Left ventricle myocardium inferior (tissue), 1 donor: ENCODE measurements at regions not wholly inside any gene's neighbourhood (a gene's known extent, or its start where the extent isn't known, plus 50 kb on each side); places are given as distances from the start of the nearest gene placed in this dataset.

Source experiments
- DNase-seq: peaks from one replicate; pipeline ENCODE4 v3.0.0-alpha.2; 2020
- H3K27ac ChIP-seq: fragments of 200-600 bp; replicated peaks from 2 replicates; pipeline ENCODE4 v1.8.0; 2021
- H3K27me3 ChIP-seq: fragments of 200-600 bp; 2 replicates; pipeline ENCODE4 v1.8.0; 2021; ENCODE audit warnings: low read depth
- H3K36me3 ChIP-seq: fragments of 200-600 bp; 2 replicates; pipeline ENCODE4 v1.8.0; 2021
- H3K4me1 ChIP-seq: fragments of 200-600 bp; 2 replicates; pipeline ENCODE4 v1.8.0; 2021
- H3K4me3 ChIP-seq: fragments of 200-600 bp; 2 replicates; pipeline ENCODE4 v1.8.0; 2021; ENCODE audit warnings: mild to moderate bottlenecking, moderate library complexity
- H3K9me3 ChIP-seq: fragments of 200-600 bp; replicated peaks from 2 replicates; pipeline ENCODE4 v1.8.0; 2021
- CTCF ChIP-seq: fragments of 200-600 bp; IDR thresholded peaks from 2 replicates; pipeline ENCODE4 v1.8.0; 2021; ENCODE audit warnings: antibody characterized with exemption, mild to moderate bottlenecking, borderline replicate concordance
- intact Hi-C: fragments of 100-400 bp; cut with micrococcal nuclease; formaldehyde crosslinking; loops from one replicate; pipeline ENCODE4 v1.11.0; 2022
- donor health status: DM: no; HTN: yes; CAD: no; lungs with severe emphysema.

- Histone ChIP-seq H3K9me3 (no peaks in the 10 kb centered on the region), H3K27me3 (no peaks in the 10 kb centered on the region), H3K27ac (no peak overlapping the region), H3K4me3 (no peak overlapping the region), H3K36me3 (no peaks in the 10 kb centered on the region), H3K4me1 (no peaks in the 10 kb centered on the region)
- no peak for DNase-seq
- TF ChIP-seq CTCF = no peak
- intact Hi-C loops = no loop called here
These were observed 112.9 kb upstream of the NHS start for GRCh38 chrX:17262123-17262522.

- H3K4me3 ChIP-seq = no peak overlapping the region
- no peak for DNase-seq
- H3K4me1 ChIP-seq = no peaks in the 10 kb centered on the region
- no peaks in the 10 kb centered on the region for H3K27me3 ChIP-seq
- H3K36me3 ChIP-seq = no peaks in the 10 kb centered on the region
- no peak for TF ChIP-seq CTCF
- intact Hi-C loops = no loop called here
- H3K27ac ChIP-seq = no peak overlapping the region
- no peaks in the 10 kb centered on the region for H3K9me3 ChIP-seq
These were observed 108.9 kb upstream of the NHS start for GRCh38 chrX:17266136-17266535.

GRCh38 chrX:17278961-17279360, 96.0 kb upstream of the NHS start:
- no peaks in the 10 kb centered on the region for H3K36me3 ChIP-seq
- no peak overlapping the region for H3K27ac ChIP-seq
- no peak for TF ChIP-seq CTCF
- DNase-seq = no peak
- no peaks in the 10 kb centered on the region for H3K9me3 ChIP-seq
- no peak overlapping the region for H3K4me3 ChIP-seq
- no peaks in the 10 kb centered on the region for H3K4me1 ChIP-seq
- H3K27me3 ChIP-seq = no peaks in the 10 kb centered on the region
- intact Hi-C loops = no loop called here

- TF ChIP-seq CTCF = no peak
- no peak for DNase-seq
- Histone ChIP-seq H3K4me1 (no peaks in the 10 kb centered on the region), H3K4me3 (no peak overlapping the region), H3K36me3 (no peaks in the 10 kb centered on the region), H3K27me3 (no peaks in the 10 kb centered on the region), H3K27ac (no peak overlapping the region), H3K9me3 (no peaks in the 10 kb centered on the region)
- intact Hi-C loops = no loop called here
These were observed 89.0 kb upstream of the NHS start for GRCh38 chrX:17285983-17286382.

- Histone ChIP-seq H3K4me3 (no peak overlapping the region), H3K27me3 (no peaks in the 10 kb centered on the region), H3K36me3 (no peaks in the 10 kb centered on the region), H3K9me3 (no peaks in the 10 kb centered on the region), H3K4me1 (no peaks in the 10 kb centered on the region), H3K27ac (no peak overlapping the region)
- DNase-seq = no peak
- TF ChIP-seq CTCF = no peak
- intact Hi-C loops = no loop called here
These were observed 83.7 kb upstream of the NHS start for GRCh38 chrX:17291171-17291900.
